AG10803 (cell line): ENCODE measurements at regions not wholly inside any gene's neighbourhood (a gene's known extent, or its start where the extent isn't known, plus 50 kb on each side); places are given as distances from the start of the nearest gene placed in this dataset.

ENCODE experiments used
- DNase-seq: peaks from one replicate; pipeline ENCODE4 v3.0.0; 2010; ENCODE audit warnings: low read depth
- H3K4me3 ChIP-seq: 2 replicates; pipeline ENCODE4 v1.5.1; 2011; ENCODE audit warnings: mild to moderate bottlenecking, low read length, control low read depth
- CTCF ChIP-seq: conservative IDR thresholded peaks from 2 replicates; pipeline ENCODE4 v1.5.1; 2011; ENCODE audit warnings: mild to moderate bottlenecking, low read length, control low read depth, inconsistent platforms

GRCh38 chr6:90421666-90422065, 125.0 kb upstream of the BACH2 start:
- no peak for DNase-seq
- H3K4me3 ChIP-seq: no peak overlapping the region
- no peak for TF ChIP-seq CTCF

DNA sequence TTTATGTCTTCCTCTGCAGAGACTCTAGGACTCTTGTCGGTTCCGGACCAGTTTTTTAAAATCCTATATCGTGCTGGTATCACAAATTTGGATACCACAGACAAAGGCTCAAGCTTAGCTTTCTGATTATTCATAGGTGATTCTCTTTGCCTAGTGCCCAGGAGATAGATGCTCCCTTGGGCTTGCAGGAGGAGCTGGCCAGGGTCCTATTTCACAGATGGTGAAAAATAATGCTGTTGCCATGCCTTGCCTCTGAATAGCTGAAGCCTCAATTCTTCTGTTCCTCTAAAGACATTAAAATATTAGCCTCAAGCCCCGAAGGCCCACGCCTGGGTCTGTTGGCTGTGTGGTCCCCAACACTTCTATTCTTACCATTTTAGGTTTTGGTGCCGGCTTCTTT, 123.9 kb upstream of the BACH2 start:
- no peak for DNase-seq
- TF ChIP-seq CTCF: no peak
- H3K4me3 ChIP-seq: no peak overlapping the region

DNA sequence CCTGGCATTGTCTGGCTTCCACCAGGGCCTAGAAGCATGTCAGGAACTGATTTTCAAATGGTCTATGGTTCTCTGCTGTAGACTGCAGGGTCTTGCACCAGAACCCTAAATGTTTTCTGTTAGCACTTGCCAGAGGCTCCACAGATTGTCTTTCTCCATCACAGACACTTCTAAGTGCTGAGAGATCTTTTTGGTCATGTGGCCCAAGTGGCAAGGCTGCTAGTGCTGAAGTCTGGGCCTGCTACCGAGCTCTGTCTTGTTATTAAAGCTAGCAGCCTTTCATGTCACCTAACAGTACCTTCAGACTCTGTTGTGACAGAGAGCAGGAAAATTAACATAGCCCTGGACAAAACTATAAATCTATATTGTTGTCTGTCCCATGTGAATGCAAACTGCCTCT, 120.7 kb upstream of the BACH2 start:
- no peak overlapping the region for H3K4me3 ChIP-seq
- no peak for DNase-seq
- TF ChIP-seq CTCF: no peak

DNA sequence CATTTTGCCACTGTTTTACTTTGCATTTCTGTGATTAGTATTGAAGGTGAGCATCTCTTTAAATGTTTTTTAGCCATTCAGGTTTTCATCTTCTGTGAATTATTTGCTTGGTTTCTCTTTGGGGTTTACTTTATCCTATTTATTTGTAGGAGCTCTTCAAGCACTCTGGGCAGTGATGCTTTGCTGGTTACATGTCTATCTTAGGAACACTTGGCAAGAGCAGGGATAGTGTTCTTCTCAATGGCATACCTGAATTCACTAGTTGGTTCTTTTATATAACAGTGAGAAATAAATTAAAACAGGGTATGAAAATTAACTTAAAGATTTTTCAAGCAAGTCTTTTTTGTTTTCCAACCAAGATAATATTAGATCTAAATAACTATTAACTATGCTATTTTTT, 119.7 kb upstream of the BACH2 start:
- no peak overlapping the region for H3K4me3 ChIP-seq
- DNase-seq: no peak
- TF ChIP-seq CTCF: no peak

- no peak overlapping the region for H3K4me3 ChIP-seq
- TF ChIP-seq CTCF: no peak
- DNase-seq: no peak
Measured at GRCh38 chr6:90415178-90415577, 118.5 kb upstream of the BACH2 start.

- H3K4me3 ChIP-seq: no peak overlapping the region
- TF ChIP-seq CTCF: no peak
- DNase-seq: no peak
Measured at GRCh38 chr6:90414352-90414751, 117.7 kb upstream of the BACH2 start.

DNA sequence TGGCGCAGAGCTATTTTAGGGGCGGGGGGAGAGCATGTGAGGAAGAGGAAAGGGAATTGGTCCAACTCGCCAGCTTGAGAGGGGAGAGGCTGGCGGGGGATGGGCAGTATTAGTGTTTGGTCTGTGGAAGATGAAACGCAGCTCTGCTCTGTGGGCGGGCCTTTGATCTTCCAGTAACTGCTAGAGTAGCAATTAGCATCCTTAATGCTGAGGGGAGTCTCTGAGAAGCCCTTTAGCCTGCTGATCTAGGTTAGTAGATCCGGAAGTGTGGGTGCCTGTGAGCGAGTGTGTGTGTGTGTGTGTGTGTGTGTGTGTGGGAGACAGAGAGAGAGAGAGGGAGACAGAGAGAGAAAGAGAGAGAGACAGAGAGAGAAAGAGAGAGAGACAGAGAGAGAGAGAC, 117.2 kb upstream of the BACH2 start:
- no peak for DNase-seq
- no peak for TF ChIP-seq CTCF
- H3K4me3 ChIP-seq: no peak overlapping the region
